Loucy (cell line): ENCODE measurements at regions not wholly inside any gene's neighbourhood (a gene's known extent, or its start where the extent isn't known, plus 50 kb on each side); places are given as distances from the start of the nearest gene placed in this dataset.

Experiments
- EZH2phosphoT487 ChIP-seq: fragments of 200-600 bp; IDR thresholded peaks from 2 replicates; pipeline ENCODE4 v1.6.1; 2018; ENCODE audit warnings: antibody characterized with exemption, mild to moderate bottlenecking, moderate library complexity, borderline replicate concordance
- TF ChIP-seq, protein P1 (sequence below): fragments of 200-600 bp; sonication (generic); conservative IDR thresholded peaks from 2 replicates; pipeline ENCODE4 v1.5.1; 2014; ENCODE audit warnings: mild to moderate bottlenecking, antibody characterized with exemption, low read length

GRCh38 chr6:148086386-148086785 lies 256.3 kb upstream of the SASH1 start:
- TF ChIP-seq, protein P1, sequence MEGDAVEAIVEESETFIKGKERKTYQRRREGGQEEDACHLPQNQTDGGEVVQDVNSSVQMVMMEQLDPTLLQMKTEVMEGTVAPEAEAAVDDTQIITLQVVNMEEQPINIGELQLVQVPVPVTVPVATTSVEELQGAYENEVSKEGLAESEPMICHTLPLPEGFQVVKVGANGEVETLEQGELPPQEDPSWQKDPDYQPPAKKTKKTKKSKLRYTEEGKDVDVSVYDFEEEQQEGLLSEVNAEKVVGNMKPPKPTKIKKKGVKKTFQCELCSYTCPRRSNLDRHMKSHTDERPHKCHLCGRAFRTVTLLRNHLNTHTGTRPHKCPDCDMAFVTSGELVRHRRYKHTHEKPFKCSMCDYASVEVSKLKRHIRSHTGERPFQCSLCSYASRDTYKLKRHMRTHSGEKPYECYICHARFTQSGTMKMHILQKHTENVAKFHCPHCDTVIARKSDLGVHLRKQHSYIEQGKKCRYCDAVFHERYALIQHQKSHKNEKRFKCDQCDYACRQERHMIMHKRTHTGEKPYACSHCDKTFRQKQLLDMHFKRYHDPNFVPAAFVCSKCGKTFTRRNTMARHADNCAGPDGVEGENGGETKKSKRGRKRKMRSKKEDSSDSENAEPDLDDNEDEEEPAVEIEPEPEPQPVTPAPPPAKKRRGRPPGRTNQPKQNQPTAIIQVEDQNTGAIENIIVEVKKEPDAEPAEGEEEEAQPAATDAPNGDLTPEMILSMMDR, result no peak
- no peak for TF ChIP-seq EZH2phosphoT487
